HG03460 (cell line): ENCODE measurements at regions not wholly inside any gene's neighbourhood (a gene's known extent, or its start where the extent isn't known, plus 50 kb on each side); places are given as distances from the start of the nearest gene placed in this dataset.
A peak's percentile ranks its signal among the peaks of the same experiment; 100 is the strongest.
"Not testable (repeated sequence)": the region's sequence is repeated elsewhere in the genome, so short reads cannot be mapped to it uniquely, and the experiment has no call there.

ENCODE experiments used
- ATAC-seq: cut with Tn5 transposase; IDR thresholded peaks from one replicate; pipeline ENCODE4 v1.9.1; 2021; ENCODE audit not compliant: unreplicated experiment

DNA sequence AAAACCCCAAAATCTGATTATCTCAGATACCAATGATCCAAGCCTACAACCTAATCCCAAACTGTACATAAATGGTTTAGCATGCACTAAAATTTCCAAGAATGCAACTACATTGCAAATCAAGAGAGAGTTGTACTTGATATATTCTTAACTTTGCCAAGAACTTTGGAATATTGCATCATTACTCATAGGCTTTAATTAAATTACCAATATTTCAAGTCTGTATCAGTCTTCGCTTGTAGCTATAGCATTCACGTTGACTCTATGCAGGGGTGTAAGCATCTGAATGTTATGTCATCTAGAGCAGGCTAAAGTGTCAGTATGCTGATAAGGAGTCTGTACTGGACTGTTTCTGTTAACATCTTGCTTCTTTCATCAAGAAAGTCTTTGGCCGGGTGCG, 56.3 kb downstream of the FOXI3 start:
- no peak for ATAC-seq

DNA sequence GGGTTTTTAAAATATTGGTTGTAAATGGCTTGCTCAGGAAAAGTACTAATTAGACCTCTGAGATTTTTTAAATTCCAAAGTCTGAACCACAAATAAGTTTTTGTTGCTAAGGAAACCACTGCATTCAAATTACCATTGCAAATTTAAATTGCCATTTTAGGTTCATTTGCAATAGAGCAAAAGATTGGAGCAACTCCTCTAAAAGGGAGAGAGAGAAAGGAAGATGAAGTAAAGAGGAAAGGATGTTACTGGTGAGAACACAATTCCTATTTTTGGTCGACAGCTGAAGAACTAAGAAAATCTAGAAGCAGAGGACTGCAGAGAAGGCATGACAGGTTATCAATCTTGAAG, 74.9 kb downstream of the FOXI3 start:
- ATAC-seq: no peak

DNA sequence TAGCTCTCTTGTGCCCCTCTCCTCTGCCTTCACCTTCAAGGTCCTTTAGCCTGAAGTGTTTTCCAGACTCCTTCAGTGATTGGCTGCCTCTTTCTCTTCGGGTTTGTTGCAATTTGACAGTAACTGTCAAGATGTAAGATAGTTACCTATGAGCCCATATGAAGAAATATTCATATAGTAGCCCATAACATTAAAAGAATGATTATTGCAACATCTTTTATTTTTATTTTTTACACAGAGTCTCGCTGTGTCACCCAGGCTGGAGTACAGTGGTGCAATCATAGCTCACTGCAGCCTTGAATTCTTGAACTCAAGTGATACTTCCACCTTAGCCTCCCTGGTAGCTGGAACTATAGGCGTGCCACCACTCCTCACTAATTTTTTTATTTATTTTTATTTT, 80.5 kb downstream of the FOXI3 start:
- no peak for ATAC-seq

DNA sequence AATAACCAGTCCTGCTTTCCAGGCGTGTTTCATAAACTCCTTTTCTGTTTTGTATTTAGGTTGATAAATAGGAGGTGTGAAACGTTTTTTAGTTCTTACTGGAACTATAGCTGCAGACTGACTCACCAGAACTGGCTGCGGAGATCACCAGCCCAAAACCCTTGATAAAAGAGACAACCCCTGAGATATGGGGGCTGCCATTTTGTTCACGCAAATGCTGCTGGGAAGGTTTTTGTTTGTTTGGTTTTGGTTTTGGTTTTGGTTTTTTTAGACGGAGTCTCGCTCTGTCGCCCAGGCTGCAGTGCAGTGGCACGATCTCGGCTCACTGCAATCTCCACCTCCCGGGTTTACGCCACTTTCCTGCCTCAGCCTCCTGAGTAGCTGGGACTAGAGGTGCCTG, 87.1 kb downstream of the FOXI3 start:
- not testable (repeated sequence) for ATAC-seq

DNA sequence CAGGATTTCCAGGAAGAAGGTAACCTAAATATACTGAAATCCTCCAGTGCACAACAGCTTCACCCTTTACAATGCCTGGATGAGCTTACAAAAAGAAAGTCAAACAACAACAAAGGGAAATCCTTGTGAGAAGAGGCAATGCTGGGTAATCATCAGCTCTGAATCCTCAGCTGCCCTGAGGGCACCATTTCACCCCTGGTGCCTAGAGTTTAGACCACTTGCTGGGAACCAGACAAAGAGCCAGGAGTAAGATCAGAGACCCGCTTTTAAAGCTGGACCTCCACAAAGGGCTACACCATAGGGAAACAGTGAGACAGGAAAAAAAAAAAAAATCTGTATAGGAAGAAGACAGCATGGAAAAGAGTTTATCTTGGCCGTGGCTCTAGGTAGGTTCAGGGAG, 97.0 kb downstream of the FOXI3 start:
- ATAC-seq: no peak

DNA sequence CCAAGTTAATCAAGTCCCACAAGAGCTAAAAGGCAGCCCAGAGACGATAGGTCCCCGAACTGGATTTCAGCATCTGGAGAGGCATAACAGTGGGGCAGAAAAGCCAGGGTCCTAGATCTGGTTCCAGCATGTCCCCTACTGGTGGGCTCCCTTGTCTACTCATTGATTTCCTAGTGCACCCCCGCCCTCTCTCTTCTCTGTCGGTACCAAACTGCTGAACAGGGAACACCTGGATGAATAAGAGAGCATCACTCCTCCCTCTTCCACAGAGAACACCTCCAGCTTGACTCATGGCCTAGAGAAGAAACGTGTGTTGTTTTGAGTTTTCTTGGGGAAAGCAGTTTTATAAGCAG, 101.3 kb downstream of the FOXI3 start:
- no peak for ATAC-seq

DNA sequence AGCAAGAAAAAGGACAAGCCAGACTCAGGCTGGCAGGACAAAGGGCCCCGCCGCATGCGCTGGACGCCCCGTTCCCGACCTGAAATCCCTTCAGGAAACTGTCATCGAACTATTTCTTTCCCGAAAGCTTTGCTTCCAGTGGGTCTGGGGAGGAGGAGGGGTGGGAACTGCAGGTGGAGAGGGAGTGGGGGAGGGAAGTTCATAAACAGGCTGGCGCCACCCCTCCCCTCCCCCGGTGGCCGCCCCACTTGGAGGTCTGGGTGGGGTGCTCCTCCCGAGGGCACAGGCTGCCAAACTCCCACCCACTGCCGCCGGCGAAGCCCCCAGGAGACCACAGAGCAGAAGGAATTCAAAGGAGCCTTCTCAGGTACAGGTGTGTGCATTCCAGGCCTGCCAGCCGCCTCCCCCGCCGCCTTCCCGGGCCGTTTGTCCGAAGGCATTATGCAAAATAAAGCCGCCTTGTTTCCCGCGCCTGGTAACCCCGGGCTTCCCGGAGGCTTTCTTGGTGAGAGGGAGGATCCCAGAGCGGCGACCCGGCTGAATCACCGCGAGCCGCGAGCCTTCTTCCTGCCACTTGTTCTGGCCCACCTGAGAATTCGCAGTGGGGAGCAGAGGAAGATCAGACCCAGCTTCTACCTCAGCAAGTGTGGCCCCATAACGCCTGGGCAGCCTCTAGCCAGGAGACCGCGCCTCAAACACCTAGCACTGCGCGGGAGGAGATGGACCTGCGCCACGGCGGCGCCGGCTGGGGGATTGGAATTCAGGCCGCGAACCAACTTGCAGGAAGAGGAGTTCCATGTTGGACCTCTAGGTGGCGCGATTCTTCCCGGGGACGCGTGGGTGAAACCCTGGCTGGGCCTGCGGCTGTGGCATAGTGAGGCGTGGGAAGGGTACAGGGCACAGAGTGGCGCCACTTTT, 101.9 kb downstream of the FOXI3 start:
- no peak for ATAC-seq

DNA sequence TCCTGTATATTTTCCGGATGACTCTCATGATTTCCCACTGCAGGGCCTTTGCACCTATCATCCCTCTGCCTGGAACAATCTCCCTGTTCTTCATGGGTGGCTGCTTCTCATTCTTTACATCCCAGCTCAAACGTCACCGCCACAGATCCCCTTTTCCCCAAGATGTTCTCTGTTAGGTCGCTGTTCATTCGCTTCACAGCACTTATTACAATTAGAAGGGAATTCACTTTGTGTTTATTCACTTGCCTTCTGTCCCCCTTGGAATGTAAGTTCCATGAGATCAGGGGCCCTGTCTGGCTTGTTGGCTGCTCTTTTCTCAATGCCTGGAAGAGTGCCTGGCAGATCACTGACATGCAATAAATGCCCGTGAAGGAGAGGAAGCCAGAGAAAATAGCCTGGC, 106.7 kb downstream of the FOXI3 start:
- ATAC-seq: no peak

DNA sequence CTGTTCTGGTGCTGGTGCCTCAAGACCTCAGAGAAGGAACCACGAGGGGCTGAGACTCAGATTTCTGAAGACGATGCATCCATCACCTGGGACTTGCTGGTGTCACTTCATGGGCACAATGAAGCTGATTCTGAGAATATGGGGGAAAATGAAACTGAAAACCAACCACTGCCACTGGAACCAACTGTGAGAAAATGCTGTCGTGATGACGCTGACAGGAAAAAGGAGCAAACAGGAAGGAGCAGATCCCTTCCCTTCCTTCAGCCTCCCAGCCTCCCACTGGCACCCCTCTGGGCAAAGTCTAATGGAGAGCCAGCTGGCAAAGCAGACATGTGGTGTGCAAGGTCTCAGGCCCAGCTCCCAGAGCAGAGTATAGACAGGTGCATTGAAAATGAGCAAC, 109.7 kb downstream of the FOXI3 start:
- no peak for ATAC-seq

DNA sequence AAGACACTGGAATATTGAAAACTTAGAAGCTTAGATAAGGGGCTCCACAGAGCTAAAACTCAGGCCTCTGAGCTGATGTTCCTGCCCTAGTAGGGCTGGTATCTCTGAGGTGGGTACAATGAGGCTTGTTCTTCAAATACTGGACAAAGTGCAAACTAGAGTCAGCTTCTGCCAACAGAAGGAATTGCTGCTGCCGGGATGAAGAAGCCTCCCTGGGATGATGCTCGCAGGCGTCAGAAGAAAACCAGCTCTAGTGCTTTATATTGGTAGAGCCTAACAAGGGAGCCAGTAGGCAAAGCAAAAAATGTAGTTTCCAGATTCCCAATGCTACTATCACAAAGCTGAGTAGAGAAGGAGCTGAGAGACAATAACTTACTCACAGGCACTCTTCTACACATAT, 118.1 kb downstream of the FOXI3 start:
- ATAC-seq: no peak

DNA sequence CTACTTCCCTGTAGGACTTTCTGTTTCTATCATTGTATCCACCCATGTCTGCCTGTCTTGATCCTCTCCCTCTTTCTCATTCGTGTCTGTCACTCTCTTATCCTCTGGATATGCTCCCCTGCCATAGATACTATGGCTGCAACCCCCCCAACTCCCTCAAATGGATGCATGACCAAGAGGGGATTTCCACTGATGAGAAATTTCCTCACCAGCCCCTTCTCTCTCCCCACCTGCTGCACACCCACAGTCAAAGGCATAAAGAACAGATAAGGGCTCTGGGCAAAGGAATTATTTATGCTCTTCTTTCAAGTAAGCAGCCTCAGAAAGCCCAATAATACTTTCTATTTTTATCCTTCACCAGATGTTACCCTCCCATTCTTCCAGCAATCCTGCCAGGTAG, 121.3 kb downstream of the FOXI3 start:
- no peak for ATAC-seq

DNA sequence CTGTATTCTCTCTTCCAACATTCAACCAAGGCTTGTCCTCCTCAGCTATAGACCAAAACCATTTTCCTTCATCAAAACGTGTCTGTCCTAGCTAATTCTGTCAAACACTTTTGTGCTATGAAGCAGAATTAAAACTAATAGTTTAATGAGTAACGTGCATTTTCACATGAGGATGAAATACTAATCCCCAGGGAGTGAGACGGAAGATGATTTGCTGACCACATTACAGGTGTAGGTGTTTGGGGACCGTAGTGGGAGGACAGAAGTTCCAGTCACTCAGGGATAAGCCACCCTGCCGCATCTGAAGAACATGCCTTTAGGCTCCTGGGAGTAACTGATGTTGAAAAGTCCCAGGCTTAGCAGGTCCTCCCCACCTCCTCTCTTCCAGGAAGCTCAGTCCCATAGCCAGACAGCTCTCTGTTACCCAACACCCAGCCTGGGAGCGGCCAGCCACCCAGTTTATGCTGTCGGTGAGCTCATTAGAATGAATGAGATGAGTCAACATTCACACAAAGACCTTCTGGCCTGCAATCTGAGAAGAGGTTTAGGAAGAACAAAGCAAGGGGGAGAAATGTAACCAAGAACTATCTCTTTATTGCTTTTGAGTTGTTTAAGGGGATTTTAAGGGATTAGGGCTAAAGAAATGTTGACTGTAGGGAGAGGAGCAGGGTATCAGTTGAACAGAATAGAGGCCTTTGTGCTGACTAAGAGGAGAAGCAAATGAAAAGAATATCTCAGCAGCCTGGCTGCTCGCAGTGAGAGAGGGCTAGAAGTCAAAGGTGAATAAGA, 122.5 kb downstream of the FOXI3 start:
- ATAC-seq: peak; percentile 80

DNA sequence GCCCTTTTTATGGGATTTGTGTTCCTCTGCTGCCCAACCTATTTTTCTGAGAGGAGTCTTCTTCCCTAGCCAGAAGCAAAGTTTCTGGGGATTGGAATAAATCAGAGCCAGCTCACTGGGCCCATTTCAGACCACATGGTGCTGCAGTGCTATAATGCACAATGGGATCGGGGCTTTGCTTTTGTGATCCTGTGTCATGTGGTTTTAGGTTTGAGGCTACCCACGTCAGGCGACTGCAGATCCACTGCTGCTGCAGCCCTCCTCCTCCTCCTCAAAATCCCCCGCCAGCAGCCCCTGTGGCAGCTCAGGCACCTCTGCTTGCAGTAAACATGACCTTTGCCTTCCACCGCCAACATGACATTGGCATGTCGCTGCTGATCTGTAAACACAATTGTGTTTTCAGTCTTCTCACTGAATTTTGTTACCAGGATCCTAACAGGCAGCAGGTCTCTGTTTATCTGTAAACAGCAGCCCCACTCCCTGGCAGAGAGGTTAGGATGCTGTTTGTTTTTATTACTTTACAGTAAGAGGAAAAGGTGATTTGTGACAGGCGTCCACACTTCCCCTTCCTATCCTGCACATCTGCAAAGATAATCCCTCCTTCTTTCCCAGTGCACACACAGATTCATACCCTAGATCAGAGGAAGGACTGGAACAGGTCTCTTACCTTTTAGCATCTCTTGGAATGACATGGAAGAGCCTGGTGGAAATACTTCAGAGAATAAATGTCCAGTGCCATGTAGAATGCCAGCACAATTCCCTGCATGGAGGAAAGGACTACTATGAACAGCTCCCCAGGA, 130.8 kb downstream of the FOXI3 start:
- ATAC-seq: no peak

DNA sequence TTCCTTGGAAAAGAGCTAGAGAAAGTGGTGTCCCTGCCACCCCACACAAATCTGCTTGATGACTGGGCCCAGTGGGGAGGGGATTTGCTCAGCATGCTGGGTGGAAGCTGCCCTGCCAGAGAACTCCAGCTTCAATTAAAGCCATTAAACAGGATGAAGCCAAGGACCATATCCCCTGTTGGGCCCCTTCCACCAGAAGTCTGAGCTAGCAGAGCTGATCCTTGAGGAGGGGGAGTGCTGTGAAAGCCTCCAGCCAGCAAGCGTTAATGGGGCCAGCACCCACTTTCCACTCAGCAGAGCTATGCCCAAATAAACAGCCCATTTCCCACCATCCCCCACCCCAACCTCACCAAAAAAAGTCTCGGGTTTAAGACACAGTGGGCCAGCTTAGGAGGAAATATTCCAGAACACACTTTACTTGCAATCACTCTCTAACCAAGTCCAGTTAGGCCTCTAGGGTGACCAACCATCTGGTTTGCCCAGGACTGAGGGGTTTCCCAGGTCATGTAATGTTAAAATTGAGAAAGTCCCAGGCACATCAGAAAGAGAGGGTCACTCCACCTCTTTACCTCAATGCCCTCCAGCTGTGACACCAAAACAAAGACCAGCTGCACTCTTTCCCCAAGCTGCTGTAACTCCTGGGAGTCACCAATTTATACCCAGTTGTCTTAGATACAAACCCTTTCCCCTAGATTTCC, 132.3 kb downstream of the FOXI3 start:
- ATAC-seq: no peak

DNA sequence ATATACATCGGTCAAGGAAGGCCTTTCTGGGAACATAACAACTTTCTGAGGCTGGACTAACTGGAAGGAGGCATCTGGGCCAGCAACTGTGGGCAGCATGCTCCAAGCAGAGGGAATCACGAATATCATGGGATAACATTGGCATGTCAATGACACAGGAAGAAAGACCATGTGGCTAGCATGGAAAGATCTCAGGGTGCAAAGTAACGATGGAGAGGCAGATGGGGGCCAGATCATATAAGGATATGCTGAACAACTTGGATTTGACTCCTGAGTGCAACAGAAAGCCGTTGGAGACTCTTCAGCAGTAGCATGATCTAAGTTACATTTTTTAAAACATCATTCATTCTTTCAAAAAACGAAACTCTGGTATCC, 133.6 kb downstream of the FOXI3 start:
- no peak for ATAC-seq

DNA sequence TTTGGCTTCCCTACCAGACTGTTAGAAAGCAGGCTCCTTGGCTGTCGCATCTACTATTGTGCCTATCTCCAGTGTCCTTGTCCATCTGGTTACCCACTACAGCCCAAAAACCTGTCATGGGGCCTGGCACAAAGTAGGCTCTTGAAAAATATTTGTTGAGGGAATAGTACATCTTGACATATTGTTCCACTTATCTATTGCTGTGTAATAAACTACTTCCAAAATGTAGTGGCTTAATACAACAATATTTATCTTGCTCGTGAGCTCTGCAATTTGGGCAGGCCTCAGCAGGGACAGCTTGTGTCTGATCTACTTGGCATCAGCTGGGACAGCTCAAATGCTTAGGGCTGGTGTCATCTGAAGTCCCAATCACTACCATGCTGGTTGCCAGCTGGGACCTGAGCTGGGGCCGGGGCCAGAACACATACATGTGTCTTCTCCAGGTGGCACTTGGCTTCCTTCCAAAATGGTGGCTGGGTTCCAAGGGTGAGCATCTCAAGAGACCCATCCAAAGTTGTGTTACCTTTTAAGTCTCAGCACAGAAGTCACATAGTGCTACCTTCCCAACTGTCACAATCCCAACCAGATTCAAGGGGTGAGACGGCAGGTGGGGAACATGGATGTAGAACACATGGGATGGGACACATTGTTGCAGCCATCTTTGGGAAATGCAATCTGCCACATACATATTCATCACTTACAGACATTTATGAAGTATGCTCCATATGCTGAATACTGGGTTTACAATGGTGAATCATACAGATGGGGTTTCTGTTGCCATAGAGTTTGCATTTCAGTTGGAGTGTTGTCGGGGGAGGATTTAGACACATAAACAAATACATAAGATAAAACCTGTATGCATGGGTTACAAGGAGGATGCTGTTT, 134.2 kb downstream of the FOXI3 start:
- ATAC-seq: no peak

DNA sequence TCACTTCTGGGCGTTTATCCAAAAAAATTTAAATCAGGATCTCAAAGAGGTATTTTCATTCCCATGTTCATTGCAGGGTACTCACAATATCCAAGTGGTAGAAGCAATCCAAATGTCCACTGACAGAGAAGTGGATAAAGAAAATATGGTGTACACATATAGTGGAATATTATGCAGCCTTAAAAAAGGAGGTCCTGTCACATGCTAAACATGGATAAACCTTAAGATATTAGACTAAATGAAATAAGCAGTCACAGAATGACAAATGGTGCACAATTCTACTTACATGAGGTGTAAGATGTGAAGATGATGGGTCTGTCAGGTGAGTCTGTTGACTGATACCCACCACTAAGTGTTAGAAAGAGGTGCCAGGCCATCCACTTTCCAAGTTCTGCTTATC, 140.6 kb downstream of the THNSL2 start:
- no peak for ATAC-seq

DNA sequence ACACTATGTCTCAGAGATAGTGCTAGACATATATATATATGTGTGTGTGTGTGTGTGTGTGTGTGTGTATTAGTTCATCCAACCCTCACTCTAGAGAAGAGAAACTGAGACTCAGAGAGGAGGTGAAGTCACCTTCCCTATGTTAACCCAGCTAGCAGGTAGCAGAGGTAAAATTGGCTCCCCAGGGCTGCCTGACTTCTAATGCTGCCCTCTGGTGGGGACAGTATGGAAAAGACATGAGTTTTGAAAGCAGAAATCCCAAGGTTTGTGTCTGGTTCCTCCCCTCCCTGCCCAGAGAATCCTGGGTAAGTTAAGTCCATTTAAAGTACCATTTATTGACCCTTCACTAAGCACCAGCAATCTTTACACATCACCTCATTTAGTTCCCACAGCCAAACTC, 137.7 kb downstream of the THNSL2 start:
- ATAC-seq: no peak

DNA sequence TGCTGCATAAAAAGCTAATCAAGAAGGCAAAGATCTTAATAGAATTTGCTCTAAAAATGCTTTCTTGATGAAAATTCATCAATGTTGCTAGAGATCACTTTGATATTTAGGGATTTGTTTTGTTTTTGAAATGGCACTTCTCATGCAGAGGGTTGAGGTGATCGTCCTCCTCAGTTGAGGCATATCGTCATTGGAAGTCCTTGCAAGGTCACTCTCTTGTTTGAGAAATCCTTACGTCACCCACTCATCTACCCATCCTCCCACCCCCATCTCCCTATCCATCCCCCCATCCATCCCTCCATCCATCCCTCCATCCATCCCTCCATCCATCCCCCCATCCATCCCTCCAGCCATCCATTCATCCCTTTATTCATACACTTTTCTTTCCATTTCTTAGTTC, 133.7 kb downstream of the THNSL2 start:
- no peak for ATAC-seq

DNA sequence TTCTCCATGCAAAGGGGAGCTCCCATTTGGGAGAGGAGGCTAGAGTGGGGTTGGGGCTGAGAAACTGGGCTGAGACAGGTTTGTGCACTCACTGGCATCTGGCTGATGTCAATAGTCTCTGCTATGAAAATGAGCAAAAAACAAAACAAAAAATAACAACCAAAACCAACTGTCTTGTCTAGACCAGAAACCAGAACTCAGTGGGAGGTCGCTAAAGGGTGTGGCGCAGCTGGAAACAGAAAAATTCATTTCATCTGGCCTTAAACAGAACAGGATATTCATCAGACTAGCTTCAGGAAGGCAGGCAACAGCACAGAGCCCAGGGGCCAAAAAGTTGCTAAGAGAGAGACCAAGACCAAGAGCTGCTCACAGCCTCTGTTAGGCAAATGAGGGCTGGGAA, 126.1 kb downstream of the THNSL2 start:
- ATAC-seq: no peak
